GM19468 (cell line): ENCODE measurements at regions not wholly inside any gene's neighbourhood (a gene's known extent, or its start where the extent isn't known, plus 50 kb on each side); places are given as distances from the start of the nearest gene placed in this dataset.

Source experiments
- ATAC-seq: cut with Tn5 transposase; IDR thresholded peaks from one replicate; pipeline ENCODE4 v1.9.1; 2021; ENCODE audit warnings: mild to moderate bottlenecking, moderate library complexity, moderate number of reproducible peaks; ENCODE audit not compliant: unreplicated experiment; ENCODE audit errors: extremely low read depth

DNA sequence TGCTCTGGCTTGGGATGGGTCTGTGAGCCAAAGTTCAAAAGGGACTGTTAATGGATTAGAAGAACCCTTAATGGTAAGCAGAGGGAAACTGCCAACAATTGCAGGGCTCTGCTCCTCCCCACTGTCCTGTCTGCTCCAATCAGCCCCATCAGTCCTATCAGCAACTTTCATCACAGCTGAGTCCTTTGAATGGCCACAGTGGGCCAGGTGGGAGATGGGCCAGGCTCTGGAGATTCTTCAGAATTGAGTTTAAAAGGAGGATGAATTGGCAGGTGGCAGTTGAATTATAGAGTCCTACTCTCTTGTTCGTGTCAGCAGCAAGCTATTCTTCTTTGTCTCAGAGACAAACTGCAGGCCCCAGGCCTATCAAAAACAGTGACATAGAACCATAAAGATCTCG lies 573.9 kb downstream of the EPHA4 start:
- ATAC-seq = no peak

DNA sequence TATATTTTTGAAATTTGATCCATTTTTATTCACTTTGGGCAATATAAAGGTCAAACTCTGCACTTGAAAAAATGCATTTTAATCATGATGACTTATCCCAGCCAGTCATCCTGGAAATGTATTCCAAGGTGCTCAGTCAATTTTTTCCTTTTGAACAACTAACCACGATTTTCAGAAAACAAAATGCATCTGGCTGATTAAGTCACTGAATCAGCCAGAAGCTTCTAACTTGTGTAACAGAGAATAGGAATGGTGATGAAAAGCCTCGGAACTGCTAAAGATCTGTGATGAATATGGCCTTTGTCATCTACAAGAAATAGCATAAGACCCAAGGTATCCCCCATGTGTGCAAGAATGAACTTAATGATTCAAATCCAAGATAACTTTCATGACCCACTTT lies 572.7 kb downstream of the EPHA4 start:
- ATAC-seq = no peak

DNA sequence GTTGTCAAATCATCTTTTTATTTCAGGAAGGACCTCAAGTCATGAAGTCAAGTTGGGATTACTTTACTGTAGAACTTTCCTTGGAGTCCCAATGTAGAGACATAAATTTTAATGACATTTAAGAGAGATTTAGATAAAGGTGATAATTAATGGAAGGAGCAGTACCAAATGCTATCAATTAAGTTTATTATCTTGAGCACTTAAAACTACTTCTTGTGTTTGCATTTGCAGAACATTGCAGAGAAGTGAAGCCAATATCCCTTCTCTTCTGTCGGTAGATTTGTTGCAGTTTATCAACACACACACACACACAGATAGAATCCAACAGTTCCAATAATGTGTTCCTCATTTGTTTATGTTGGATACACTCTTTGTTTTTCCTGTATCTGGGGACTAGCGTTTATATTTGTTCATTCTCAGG lies 570.7 kb downstream of the EPHA4 start:
- no peak for ATAC-seq

DNA sequence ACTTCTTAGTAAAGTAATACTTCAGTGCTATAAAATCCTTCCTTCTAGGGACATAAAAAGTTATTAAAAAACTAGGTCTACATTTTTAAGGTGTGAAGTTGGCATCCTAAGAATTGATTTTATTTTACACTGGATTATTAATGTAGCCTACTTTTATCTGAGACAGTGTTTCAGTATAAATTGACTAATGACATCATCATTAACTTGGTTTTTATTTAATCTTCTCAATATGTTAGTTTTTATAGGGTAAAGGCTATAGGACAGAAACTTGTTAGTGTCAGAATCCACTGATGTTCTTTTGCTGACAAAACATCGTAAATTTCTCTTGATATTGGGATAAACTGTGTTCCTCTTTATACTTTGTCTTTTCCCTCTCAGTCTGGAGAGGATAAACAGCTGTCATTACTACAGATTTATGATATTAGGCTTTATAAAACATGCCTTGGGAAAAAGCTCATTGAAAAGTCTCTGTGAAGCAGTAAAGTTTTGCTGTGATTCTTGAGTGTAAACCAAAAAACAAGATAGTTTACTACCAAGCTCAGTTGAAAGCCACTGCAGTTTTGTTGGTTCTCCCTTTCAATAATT lies 569.9 kb downstream of the EPHA4 start:
- ATAC-seq = no peak

DNA sequence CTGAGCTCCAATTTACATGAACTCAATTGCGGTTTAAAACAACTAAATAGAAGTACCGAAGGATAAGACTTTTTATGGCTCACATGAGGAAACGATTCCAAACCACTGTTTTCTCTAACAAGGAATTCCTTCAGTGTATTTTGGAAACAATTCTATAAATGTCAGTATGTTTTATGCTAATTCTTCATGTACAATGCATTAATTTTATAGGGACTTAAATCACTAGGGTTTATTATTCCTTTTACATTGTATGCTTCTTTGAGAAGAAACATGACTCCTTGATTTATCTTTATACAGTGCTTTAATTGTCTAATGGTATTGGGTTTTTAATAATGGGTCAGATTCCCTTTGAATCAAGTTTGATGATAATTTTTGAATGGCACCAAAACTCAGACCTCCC lies 566.8 kb downstream of the EPHA4 start:
- no peak for ATAC-seq

DNA sequence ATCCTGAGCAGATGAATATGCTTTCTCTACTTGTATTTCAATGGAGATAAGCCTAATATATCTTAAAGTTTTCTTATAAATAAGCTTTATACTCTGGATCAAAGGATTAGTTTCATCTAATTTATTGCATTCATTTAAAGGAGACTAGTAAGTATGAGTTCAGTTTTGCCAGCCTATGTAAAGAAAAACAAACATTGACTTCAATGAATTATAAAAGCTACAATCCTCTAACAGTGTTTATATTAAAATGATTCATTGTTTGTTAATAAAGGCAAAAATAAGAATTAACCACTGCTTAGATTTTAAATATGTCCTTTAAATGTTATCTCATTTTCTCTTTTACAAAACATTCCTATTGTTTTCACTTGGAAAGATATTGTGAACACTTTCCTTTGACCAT lies 566.0 kb downstream of the EPHA4 start:
- ATAC-seq = no peak

DNA sequence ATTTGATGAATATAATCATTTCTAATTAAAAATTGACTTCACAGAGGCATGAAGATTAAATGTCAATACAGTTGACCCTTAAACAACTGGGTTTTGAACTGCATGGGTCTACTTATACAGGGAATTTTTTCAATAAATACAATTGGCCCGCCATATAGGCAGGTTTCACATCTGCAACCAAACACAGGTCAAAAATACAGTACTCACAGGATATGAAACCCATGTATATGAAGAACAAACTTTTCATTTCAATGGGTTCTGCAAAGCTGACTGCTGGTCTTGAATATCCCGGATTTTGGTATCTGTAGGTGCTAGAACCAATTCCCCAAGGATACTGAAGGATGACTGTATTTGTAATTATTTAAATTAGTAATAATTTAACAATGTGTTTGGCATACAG lies 555.6 kb downstream of the EPHA4 start:
- no peak for ATAC-seq

DNA sequence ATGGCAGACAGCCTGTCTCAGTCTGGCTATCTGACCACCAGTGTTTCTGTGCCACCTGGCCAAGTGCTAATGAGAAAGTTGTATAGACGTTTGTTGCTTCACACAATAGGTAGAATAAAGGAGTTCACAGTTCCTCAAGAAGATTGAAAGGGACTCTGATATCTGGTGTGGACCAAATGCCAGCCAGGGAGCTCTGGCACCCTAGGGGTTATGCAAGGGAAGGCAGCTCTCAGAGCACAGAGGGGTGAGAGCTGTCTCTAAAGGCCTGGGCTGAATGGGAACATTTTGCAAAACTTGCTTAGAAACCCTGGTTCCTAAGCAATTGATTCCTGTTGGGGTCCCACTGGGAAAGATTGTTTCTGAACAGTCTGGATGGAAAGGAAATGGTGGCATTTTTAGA lies 553.8 kb downstream of the EPHA4 start:
- ATAC-seq = no peak

DNA sequence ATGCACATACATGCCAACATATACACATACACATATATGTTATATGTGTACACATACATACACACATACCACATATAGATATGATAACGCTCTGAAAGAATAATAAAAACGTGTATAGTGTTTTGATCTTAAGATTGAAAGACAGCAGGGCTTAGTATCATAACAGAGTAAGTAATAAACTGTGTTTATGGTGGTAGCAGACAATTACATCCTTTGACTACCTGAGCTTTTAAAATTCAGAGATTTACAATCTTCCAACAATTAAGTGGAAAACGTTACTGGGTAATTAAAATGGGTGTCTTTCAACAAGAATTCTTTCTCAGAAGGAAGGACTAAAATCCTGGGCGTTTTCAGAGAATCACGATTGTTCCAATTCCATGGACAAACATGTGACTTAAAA lies 552.4 kb downstream of the EPHA4 start:
- no peak for ATAC-seq

DNA sequence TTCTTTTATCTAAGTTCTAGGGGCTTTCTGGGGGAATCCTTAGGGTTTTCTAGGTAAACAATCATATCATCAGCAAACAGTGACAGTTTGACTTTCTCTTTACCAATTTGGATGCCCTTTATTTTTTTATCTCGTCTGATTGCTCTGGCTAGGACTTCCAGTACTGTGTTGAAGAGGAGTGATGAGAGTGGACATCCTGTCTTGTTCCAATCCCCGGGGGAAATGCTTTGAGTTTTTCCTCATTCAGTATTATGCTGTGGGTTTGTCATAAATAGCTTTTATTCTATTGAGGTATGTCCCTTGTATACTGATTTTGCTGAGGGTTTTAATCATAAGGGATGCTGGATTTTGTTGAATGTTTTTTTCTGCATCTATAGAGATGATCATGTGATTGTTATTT lies 549.5 kb downstream of the EPHA4 start:
- ATAC-seq = no peak

DNA sequence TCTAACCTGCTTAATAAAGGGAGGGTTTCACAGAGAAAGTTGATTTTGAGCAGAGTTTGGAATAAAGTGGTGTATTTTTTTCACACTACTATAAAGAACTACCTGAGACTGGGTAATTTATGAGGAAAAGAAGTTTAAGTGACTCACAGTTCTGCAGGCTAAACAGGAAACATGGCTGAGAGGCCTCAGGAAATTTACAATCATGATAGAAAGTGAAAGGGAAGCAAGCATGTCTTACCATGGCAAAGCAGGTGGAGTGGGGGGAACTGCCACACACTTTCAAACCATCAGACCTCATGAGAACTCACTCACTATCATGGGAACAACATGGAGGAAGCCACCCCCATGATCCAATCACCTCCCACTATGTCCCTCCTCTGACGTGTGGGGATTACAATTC lies 546.7 kb downstream of the EPHA4 start:
- no peak for ATAC-seq

DNA sequence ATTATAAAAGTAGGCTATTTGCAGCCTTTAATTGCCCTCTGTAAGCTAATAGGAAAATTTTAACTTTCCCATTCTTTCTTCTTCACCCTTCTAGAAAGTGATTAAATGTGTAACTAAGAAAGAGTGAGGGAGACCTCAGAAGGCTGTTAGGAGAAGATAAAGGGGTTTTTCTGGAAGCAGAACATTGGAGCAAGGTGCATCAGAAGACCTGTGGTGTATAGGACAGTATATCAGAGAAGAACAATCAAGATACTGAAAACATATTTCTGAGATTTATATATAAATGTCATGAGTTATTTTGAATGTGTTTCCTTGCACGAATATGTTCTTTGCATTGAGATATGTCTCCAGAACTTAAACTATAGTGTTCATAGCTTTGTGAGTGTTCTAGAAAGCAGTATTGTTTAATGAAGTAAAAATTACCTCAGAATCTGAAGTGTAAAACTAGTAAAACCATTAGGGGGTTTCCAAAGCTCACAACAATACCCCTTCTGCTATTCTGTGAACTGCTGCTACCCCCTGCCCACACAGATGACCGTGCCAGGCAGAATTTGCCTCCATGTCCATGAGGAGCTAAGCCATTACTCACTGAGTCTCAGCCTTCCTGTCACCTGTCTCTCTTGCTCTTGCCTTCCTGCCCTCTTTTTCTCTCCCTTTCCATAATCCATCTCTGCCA lies 537.9 kb downstream of the EPHA4 start:
- no peak for ATAC-seq

DNA sequence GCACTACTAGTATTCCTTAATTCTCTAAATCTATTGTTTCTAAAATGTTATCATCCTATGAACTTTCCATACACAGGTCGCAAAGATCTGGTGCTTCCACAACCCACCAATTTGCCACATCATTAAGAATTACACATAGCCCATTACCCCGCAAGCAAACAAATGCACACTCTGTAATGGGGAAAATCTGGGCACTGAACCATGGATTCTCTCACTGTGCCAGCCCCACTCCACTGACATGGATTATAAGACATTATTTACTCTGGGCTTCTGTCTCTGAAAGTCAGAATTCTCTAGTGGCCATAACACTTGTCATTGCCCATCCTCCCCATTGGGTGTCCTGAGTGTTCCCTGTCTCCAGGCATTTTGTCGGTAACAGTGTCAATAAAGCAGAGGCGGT lies 537.1 kb downstream of the EPHA4 start:
- no peak for ATAC-seq

DNA sequence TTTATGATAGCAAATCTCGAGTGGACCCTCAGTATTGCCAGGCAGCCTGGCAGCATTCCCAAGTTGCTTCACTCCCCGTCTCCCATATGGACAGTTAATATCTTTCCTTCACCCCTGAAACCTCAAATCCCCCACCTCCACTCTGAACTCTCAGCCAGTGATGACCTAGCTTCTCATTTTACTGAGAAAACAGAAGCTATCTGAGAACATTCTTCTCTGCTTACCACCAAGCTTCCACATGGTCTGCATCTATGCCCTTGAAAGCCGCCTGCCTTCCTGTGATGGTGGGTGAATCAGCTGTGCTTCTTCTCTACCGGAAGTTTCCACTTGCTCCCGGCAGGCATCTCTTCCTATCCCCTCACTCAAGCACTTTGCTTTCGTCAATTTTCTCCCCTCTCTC lies 529.2 kb downstream of the EPHA4 start:
- no peak for ATAC-seq

DNA sequence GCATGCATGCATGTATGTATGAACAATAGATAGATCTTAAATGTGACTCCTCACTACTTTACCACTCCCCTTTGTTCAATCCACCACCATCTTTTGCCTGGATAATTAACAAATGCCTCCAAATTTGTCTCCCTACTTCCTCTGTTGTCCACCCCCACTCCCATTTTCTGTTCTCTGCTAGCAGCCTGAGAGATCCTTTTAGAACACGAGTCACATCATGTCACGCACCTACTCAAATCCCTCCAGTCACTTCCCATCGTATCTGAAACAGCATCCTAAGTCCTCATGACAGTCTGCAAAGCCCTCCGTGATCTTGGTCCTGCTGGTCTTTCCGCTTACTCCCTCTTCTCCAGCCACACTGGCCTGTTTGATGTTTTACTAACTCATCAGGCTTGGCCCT lies 527.3 kb downstream of the EPHA4 start:
- ATAC-seq = no peak

DNA sequence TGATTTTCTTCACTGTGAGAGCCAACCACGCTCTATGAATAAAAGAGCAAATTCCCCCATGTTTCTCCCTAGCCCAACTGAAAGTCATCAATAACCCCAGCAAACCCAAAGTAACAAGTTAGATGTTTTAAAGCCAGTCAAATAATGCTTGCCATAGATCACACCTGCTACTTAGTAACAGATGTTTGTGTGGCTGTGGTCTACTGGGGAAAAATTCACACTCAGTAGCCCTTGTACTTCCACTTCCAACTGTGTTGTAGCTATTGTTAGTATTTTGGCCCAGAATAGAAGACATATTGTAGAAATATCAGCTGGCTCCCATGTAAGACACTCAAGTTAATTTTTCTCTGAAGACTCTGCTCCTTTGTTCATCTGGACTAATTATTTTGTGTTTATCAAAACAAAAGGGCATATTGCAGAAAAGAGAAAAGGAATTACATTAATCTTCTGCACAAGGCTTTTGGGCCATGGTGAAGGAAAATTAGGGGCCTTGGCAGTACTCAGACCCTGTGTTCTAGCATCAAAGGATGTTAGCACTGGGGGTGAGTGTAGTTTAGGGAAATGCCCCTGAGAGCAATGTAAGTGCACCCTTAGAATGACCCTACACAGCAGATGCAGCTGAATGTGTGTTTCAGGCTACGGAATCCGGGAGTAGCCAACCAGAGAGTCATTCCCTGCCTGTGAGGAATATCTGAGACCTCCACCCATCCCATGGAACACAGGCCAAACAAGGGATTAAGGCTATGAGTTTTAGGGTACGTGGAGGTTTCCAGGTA lies 521.9 kb downstream of the EPHA4 start:
- ATAC-seq = no peak

DNA sequence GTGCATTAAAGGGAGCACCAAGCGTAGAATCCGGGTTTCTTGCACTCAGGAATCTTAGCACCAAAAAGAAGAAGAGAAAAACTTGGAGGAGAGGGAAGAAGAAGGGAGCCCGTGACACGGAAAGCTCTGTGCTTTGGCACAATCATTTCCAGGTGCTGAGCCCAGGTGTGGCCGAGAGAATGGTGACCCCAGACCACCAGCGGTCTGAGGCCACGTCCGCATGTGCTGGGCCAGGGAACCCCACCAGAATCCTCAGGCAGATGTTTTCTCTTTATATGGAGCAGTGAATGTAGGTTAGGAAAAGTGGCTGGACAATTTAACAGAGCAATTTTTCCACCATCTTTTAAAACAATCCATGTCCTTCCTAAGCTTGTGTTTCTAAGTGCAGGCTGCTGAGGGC lies 520.9 kb downstream of the EPHA4 start:
- ATAC-seq = no peak

DNA sequence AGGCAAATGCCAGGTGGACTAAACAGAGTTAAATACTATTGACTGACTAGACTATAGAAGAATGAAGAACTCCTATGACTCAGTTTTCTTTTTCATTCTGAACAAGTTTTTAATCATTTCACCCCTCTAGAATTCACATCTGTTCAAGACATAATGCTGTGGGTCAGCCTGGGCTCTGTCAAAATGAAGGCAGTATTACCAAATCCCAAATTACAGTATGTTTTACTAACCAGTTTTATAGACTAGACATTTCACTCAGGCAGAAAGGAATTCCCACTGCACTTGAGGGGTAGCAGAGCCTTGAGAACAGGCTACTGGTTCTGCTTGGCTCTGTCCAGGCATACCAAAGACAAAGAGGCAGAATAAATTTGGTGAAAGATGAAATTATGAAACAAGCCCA lies 511.7 kb downstream of the EPHA4 start:
- ATAC-seq = no peak

DNA sequence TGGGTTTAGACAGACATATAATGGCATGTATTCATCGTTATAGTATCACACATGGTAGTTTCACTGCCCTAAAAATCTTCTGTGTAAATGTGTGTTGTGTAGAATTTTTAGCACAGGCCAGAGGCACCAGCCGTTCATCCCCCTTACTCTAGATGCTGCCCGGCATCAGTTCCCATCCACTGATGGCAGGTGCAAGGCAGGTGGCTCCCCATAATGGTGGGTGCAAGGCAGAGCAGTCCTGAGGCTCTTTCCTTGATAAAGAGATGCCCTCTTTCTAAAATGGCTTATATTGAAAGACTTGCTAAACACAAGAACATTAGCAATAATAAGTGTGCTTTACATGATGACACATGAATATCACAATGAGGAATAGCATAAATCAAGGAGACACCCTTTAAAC lies 508.5 kb downstream of the EPHA4 start:
- ATAC-seq = no peak

DNA sequence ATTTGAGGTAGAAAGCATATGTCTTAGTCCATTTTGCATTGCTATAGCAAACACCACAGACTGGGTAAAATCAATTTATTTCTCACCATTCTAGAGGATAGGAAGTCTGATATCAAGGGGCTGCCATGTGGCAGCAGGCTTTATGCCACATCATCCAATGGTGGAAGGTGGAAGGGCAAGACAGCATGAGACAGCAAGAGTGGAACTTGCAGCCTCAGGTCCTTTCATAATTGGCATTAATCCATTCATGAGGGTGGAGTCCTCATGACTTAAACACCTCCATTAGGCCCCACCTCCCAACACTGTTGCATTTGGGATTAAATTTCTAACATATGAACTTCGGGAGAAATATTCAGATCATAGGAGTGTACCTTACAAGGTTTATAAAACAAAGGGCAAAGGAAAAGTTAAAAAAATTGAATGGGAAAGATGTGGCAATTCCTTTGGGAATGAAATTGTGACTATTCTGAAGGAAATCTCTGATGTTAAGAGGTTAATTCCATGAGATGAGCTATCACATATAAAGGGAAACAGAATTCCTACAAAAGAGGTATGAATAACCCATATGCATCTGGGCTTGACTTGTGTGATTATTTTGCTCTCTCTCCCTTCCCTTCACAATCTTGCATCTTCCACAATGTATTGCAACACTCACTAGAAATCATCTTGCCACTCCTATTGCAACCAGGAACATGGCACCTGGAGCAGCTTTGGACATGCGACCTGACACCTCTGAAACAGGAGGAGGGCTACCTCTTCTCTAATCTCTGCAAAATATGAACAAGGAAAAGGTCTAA lies 507.8 kb downstream of the EPHA4 start:
- ATAC-seq = no peak

DNA sequence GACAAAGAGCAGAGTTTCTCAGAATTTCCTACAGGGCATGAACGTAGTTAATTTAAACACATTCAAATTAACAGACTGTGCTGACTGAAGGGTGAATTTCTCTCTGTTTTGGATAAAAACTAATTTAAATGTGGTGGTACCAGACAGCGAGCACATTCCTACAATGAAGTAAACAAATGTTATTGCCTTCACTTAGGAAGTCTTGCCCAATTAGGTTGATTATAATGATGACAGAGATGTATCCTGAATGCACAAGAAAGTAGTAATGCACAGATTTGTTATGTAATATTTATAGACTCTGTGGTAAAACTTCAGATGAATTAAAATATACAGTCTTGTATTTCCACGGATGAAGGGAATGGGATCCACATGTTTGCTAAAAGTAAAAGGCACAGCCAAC lies 507.2 kb downstream of the EPHA4 start:
- ATAC-seq = no peak
